ENCODE measurements at regions not wholly inside any gene's neighbourhood (a gene's known extent, or its start where the extent isn't known, plus 50 kb on each side); places are given as distances from the start of the nearest gene placed in this dataset.

DNA sequence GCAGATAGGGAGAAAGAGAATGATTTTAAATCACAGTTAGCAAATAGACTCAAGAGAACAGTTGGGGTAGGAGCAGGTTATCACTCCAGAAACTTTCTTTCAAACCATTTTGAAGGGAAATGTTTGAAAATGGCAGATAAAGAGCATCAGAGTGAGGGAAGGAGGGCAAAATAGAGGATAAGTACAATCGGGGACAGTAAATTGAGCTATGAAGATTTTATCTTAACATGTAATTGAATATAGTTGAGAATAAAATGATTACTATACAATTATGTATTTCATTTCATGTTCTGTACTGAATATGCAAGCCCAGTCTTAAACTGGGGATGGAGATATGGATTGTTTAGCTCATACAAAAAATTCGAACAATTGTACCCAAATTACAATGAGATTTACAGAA is 54.0 kb downstream of the MAP10 start:
- H3K27me3 ChIP-seq = no peaks in the 10 kb centered on the region
- no peak overlapping the region for H3K4me3 ChIP-seq
- DNase-seq (ENCODE audit: extremely low spot score in 2 of 2) = no peak
- intact Hi-C loops (cut with DNase I) = no loop called here
- no peaks in the 10 kb centered on the region for H3K36me3 ChIP-seq
- H3K27ac ChIP-seq = no peak overlapping the region
- no peaks in the 10 kb centered on the region for H3K4me1 ChIP-seq
- no peak for TF ChIP-seq POLR2AphosphoS5 (IDR thresholded peaks at IDR 0.05; ENCODE audit: insufficient read depth in 1 of 2, low read depth in 1 of 2)
- TF ChIP-seq CTCF (IDR thresholded peaks at IDR 0.05) = no peak
- no peaks in the 10 kb centered on the region for H3K9me3 ChIP-seq

DNA sequence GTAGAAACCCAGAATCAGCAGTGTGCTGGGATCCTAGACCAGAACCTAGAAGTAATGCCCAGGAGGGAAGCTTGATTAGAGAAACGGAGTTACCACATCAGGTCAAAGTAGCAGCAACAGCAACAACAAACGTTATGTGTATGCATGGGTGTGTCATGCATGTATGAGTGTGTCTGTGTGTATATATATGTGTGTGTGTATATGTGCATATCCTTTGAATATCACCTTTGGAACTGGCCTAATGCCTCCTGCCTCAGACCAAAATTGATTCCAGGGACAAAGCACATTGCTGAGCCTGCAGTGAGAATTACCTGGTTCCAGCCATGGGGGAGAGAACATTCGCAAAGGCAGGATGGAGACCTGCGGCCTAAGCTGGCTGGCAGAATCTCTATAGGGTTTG is 55.9 kb downstream of the MAP10 start:
- H3K9me3 ChIP-seq = no peaks in the 10 kb centered on the region
- no peak for DNase-seq (ENCODE audit: extremely low spot score in 2 of 2)
- intact Hi-C loops (cut with DNase I) = no loop called here
- H3K27ac ChIP-seq = no peak overlapping the region
- H3K36me3 ChIP-seq = no peaks in the 10 kb centered on the region
- TF ChIP-seq POLR2A (IDR thresholded peaks at IDR 0.05) (no peak), CTCF (IDR thresholded peaks at IDR 0.05) (no peak), POLR2AphosphoS5 (IDR thresholded peaks at IDR 0.05; ENCODE audit: insufficient read depth in 1 of 2, low read depth in 1 of 2) (no peak)
- no peaks in the 10 kb centered on the region for H3K4me1 ChIP-seq
- H3K4me3 ChIP-seq = no peak overlapping the region
- H3K27me3 ChIP-seq = no peaks in the 10 kb centered on the region

DNA sequence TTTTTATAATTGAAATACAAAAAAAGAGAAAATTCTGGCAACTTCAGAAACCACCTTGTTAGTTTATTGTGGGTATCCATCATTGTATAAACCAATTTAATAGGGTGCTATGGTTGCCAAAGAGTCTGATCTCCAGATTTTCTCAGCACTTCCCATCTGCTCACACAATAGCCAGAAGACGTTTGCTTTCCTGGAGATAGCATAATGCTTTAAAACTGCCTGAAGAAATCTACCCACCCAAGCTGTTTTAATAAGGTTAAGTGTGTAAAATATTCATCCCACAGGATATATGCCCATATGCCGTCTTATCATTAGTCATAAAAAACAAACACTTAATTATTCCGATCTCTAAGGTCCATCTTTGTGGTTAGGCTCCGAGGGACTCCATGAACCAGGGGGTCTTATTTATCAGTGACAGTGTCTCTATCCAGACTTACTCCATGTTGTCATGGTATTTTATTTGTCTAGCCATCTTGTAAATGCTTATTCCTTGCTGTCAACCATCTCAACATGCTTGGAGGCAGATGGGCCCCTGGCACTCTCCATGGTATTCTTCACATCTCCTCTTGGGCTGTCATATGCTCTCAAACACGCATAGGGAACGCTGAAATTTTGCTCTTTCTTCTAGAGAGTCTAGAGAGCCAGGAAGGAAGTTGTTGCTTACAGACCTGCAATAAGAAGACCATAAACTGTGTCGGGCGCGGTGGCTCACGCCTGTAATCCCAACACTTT is 58.5 kb downstream of the MAP10 start:
- DNase-seq (ENCODE audit: extremely low spot score in 2 of 2) = no peak
- intact Hi-C loops (cut with DNase I) = no loop called here
- H3K27ac ChIP-seq = no peak overlapping the region
- no peaks in the 10 kb centered on the region for H3K27me3 ChIP-seq
- H3K4me1 ChIP-seq = peaks cover 3% of the 10 kb centered on the region
- H3K9me3 ChIP-seq = no peaks in the 10 kb centered on the region
- TF ChIP-seq POLR2A (IDR thresholded peaks at IDR 0.05) (no peak), CTCF (IDR thresholded peaks at IDR 0.05) (no peak), POLR2AphosphoS5 (IDR thresholded peaks at IDR 0.05; ENCODE audit: insufficient read depth in 1 of 2, low read depth in 1 of 2) (no peak)
- no peak overlapping the region for H3K4me3 ChIP-seq
- H3K36me3 ChIP-seq = no peaks in the 10 kb centered on the region

GRCh38 chr1:232865102-232865931 is 60.1 kb downstream of the MAP10 start:
- peaks cover 12% of the 10 kb centered on the region for H3K4me1 ChIP-seq
- H3K36me3 ChIP-seq = no peaks in the 10 kb centered on the region
- no peaks in the 10 kb centered on the region for H3K9me3 ChIP-seq
- no peak overlapping the region for H3K27ac ChIP-seq
- intact Hi-C loops (cut with DNase I) = no loop called here
- no peak for DNase-seq (ENCODE audit: extremely low spot score in 2 of 2)
- H3K27me3 ChIP-seq = no peaks in the 10 kb centered on the region
- no peak overlapping the region for H3K4me3 ChIP-seq
- TF ChIP-seq POLR2AphosphoS5 (IDR thresholded peaks at IDR 0.05; ENCODE audit: insufficient read depth in 1 of 2, low read depth in 1 of 2) (no peak), CTCF (IDR thresholded peaks at IDR 0.05) (no peak), POLR2A (IDR thresholded peaks at IDR 0.05) (no peak)

Data from vagina (tissue), 2 donors.